Hematopoietic multipotent progenitor cell treated with erythropoietin and hydrocortisone succinate and interleukin-3 and kit ligand, for 8 days (in vitro differentiated cells): ENCODE measurements at regions not wholly inside any gene's neighbourhood (a gene's known extent, or its start where the extent isn't known, plus 50 kb on each side); places are given as distances from the start of the nearest gene placed in this dataset.
A peak's percentile ranks its signal among the peaks of the same experiment; 100 is the strongest.

Source experiments
- DNase-seq: peaks from one replicate; pipeline ENCODE4 v3.0.0-alpha.2; 2015

- no peak for DNase-seq
These were observed 275.9 kb upstream of the CDH4 start for GRCh38 chr20:60976139-60976538.

- no peak for DNase-seq
These were observed 275.1 kb upstream of the CDH4 start for GRCh38 chr20:60976913-60977312.

GRCh38 chr20:60977901-60978300 is 274.2 kb upstream of the CDH4 start:
- DNase-seq, result no peak

GRCh38 chr20:60984666-60985065 is 267.4 kb upstream of the CDH4 start:
- no peak for DNase-seq

- DNase-seq, result no peak
These were observed 265.4 kb upstream of the CDH4 start for GRCh38 chr20:60986506-60987156.

GRCh38 chr20:60990061-60990460 is 262.0 kb upstream of the CDH4 start:
- DNase-seq, result no peak

GRCh38 chr20:60990643-60991042 is 261.4 kb upstream of the CDH4 start:
- no peak for DNase-seq

- DNase-seq, result peak; percentile 2
These were observed 258.5 kb upstream of the CDH4 start for GRCh38 chr20:60993433-60994044.

GRCh38 chr20:60999250-60999649 is 252.8 kb upstream of the CDH4 start:
- DNase-seq, result no peak

GRCh38 chr20:61002090-61002489 is 250.0 kb upstream of the CDH4 start:
- no peak for DNase-seq

GRCh38 chr20:61014491-61014890 is 237.6 kb upstream of the CDH4 start:
- no peak for DNase-seq

- no peak for DNase-seq
These were observed 236.5 kb upstream of the CDH4 start for GRCh38 chr20:61015602-61016001.

GRCh38 chr20:61019322-61019721 is 232.7 kb upstream of the CDH4 start:
- DNase-seq, result no peak

- no peak for DNase-seq
These were observed 228.4 kb upstream of the CDH4 start for GRCh38 chr20:61023612-61024011.

- no peak for DNase-seq
These were observed 227.7 kb upstream of the CDH4 start for GRCh38 chr20:61024390-61024789.

GRCh38 chr20:61025536-61025935 is 226.5 kb upstream of the CDH4 start:
- no peak for DNase-seq

GRCh38 chr20:61026173-61026572 is 225.9 kb upstream of the CDH4 start:
- no peak for DNase-seq

- no peak for DNase-seq
These were observed 225.3 kb upstream of the CDH4 start for GRCh38 chr20:61026731-61027130.

- DNase-seq, result no peak
These were observed 224.8 kb upstream of the CDH4 start for GRCh38 chr20:61027218-61027617.

GRCh38 chr20:61030130-61030529 is 221.9 kb upstream of the CDH4 start:
- DNase-seq, result no peak

GRCh38 chr20:61031101-61031830 is 220.8 kb upstream of the CDH4 start:
- no peak for DNase-seq

- no peak for DNase-seq
These were observed 214.6 kb upstream of the CDH4 start for GRCh38 chr20:61037498-61037897.

GRCh38 chr20:61041481-61041880 is 210.6 kb upstream of the CDH4 start:
- no peak for DNase-seq
